ENCODE measurements at regions not wholly inside any gene's neighbourhood (a gene's known extent, or its start where the extent isn't known, plus 50 kb on each side); places are given as distances from the start of the nearest gene placed in this dataset.

GRCh38 chr7:49527182-49527581, 246.3 kb upstream of the VWC2 start:
- POLR2A ChIA-PET: no interaction called here
- DNase-seq (ENCODE audit: low read depth, low spot score): no peak
- CTCF ChIA-PET: no interaction called here
- H3K4me3 ChIP-seq (ENCODE audit: low read depth, low read length): no peak overlapping the region
- TF ChIP-seq CTCF (IDR thresholded peaks at IDR 0.05; ENCODE audit: insufficient read depth, low read length, missing control alignments): no peak

- no peak for TF ChIP-seq CTCF (IDR thresholded peaks at IDR 0.05; ENCODE audit: insufficient read depth, low read length, missing control alignments)
- no peak overlapping the region for H3K4me3 ChIP-seq (ENCODE audit: low read depth, low read length)
- DNase-seq (ENCODE audit: low read depth, low spot score): no peak
- ChIA-PET POLR2A (no interaction called here), CTCF (no interaction called here)
Observed at GRCh38 chr7:49530481-49530880, 243.0 kb upstream of the VWC2 start.

- POLR2A ChIA-PET: no interaction called here
- DNase-seq (ENCODE audit: low read depth, low spot score): no peak
- no peak for TF ChIP-seq CTCF (IDR thresholded peaks at IDR 0.05; ENCODE audit: insufficient read depth, low read length, missing control alignments)
- no peak overlapping the region for H3K4me3 ChIP-seq (ENCODE audit: low read depth, low read length)
- CTCF ChIA-PET: no interaction called here
Observed at GRCh38 chr7:49563693-49564378, 209.6 kb upstream of the VWC2 start.

- ChIA-PET CTCF (no interaction called here), POLR2A (no interaction called here)
- DNase-seq (ENCODE audit: low read depth, low spot score): no peak
- no peak overlapping the region for H3K4me3 ChIP-seq (ENCODE audit: low read depth, low read length)
- no peak for TF ChIP-seq CTCF (IDR thresholded peaks at IDR 0.05; ENCODE audit: insufficient read depth, low read length, missing control alignments)
Observed at GRCh38 chr7:49564379-49564714, 209.1 kb upstream of the VWC2 start.

- POLR2A ChIA-PET: no interaction called here
Observed at GRCh38 chr7:49577576-49577975, 195.9 kb upstream of the VWC2 start.

GRCh38 chr7:49579408-49579807, 194.0 kb upstream of the VWC2 start:
- TF ChIP-seq CTCF (IDR thresholded peaks at IDR 0.05; ENCODE audit: insufficient read depth, low read length, missing control alignments): no peak
- CTCF ChIA-PET: no interaction called here
- DNase-seq (ENCODE audit: low read depth, low spot score): no peak
- POLR2A ChIA-PET: no interaction called here
- H3K4me3 ChIP-seq (ENCODE audit: low read depth, low read length): no peak overlapping the region

More at GRCh38 chr7:49577576-49577975, 195.9 kb upstream of the VWC2 start:
- DNase-seq (ENCODE audit: low read depth, low spot score): no peak
- CTCF ChIA-PET: no interaction called here
- no peak overlapping the region for H3K4me3 ChIP-seq (ENCODE audit: low read depth, low read length)
- TF ChIP-seq CTCF (IDR thresholded peaks at IDR 0.05; ENCODE audit: insufficient read depth, low read length, missing control alignments): no peak
